Trophoblast cell (in vitro differentiated cells and primary cell): ENCODE measurements at regions not wholly inside any gene's neighbourhood (a gene's known extent, or its start where the extent isn't known, plus 50 kb on each side); places are given as distances from the start of the nearest gene placed in this dataset.

ENCODE experiments used
- DNase-seq, 2 donors: peaks; one replicate each; pipeline ENCODE4 v3.0.0-alpha.2; 2016
- H2AFZ ChIP-seq: 2 replicates; pipeline ENCODE4 v1.6.1; 2013; ENCODE audit warnings: low read length, moderate library complexity, mild to moderate bottlenecking; ENCODE audit not compliant: insufficient read depth, poor library complexity
- H2AK5ac ChIP-seq: 2 replicates; pipeline ENCODE4 v1.6.1; 2013; ENCODE audit warnings: mild to moderate bottlenecking, low read length
- H2BK120ac ChIP-seq: 2 replicates; pipeline ENCODE4 v1.6.1; 2013; ENCODE audit warnings: low read length, mild to moderate bottlenecking, moderate library complexity; ENCODE audit not compliant: insufficient read depth, poor library complexity
- H2BK12ac ChIP-seq: 2 replicates; pipeline ENCODE4 v1.6.1; 2013; ENCODE audit warnings: mild to moderate bottlenecking, low read length, moderate library complexity
- H2BK5ac ChIP-seq: 2 replicates; pipeline ENCODE4 v1.6.1; 2013; ENCODE audit warnings: low read length, low read depth, moderate library complexity, mild to moderate bottlenecking; ENCODE audit not compliant: poor library complexity
- H3K14ac ChIP-seq: 2 replicates; pipeline ENCODE4 v1.6.1; 2013; ENCODE audit warnings: mild to moderate bottlenecking, low read length
- H3K18ac ChIP-seq: 2 replicates; pipeline ENCODE4 v1.6.1; 2013; ENCODE audit warnings: mild to moderate bottlenecking, low read length
- H3K23ac ChIP-seq: 2 replicates; pipeline ENCODE4 v1.6.1; 2013; ENCODE audit warnings: low read length
- H3K27ac ChIP-seq: 2 replicates; pipeline ENCODE4 v1.5.1; 2013; ENCODE audit warnings: low read depth, mild to moderate bottlenecking, inconsistent platforms, low read length, moderate library complexity
- H3K27me3 ChIP-seq: 2 replicates; pipeline ENCODE4 v1.6.1; 2013; ENCODE audit warnings: inconsistent platforms, mild to moderate bottlenecking, low read length, moderate library complexity; ENCODE audit not compliant: insufficient read depth
- H3K36me3 ChIP-seq, 2 experiments: 1 replicate in 1 of 2; 2 replicates in 1 of 2; pipeline ENCODE4 v1.6.1; 2013; ENCODE audit warnings: low read length in 2 of 2, mild to moderate bottlenecking in 2 of 2, moderate library complexity in 1 of 2; ENCODE audit not compliant: insufficient read depth in 2 of 2, control insufficient read depth in 1 of 2
- H3K4ac ChIP-seq: 2 replicates; pipeline ENCODE4 v1.6.1; 2013; ENCODE audit warnings: low read depth, mild to moderate bottlenecking, low read length, moderate library complexity
- H3K4me1 ChIP-seq, 2 experiments: 1 replicate in 1 of 2; 2 replicates in 1 of 2; pipeline ENCODE4 v1.6.1; 2013; ENCODE audit warnings: low read length in 2 of 2, mild to moderate bottlenecking in 2 of 2, moderate library complexity in 1 of 2; ENCODE audit not compliant: insufficient read depth in 2 of 2, control insufficient read depth in 1 of 2
- H3K4me2 ChIP-seq: 2 replicates; pipeline ENCODE4 v1.6.1; 2013; ENCODE audit warnings: inconsistent platforms, mild to moderate bottlenecking, low read length, moderate library complexity
- H3K4me3 ChIP-seq: 2 replicates; pipeline ENCODE4 v1.5.1; 2013; ENCODE audit warnings: mild to moderate bottlenecking, low read depth, low read length, inconsistent platforms
- H3K79me1 ChIP-seq: one replicate; pipeline ENCODE4 v1.6.1; 2013; ENCODE audit warnings: low read length
- H3K79me2 ChIP-seq: 2 replicates; pipeline ENCODE4 v1.6.1; 2013; ENCODE audit warnings: low read length, mild to moderate bottlenecking; ENCODE audit not compliant: control insufficient read depth, insufficient read depth, poor library complexity
- H3K9ac ChIP-seq: 2 replicates; pipeline ENCODE4 v1.6.1; 2013; ENCODE audit warnings: mild to moderate bottlenecking, low read length
- H3K9me3 ChIP-seq: 2 replicates; pipeline ENCODE4 v1.6.1; 2013; ENCODE audit warnings: low read depth, mild to moderate bottlenecking, control low read depth, inconsistent platforms, low read length; ENCODE audit not compliant: insufficient read depth
- H4K12ac ChIP-seq: 2 replicates; pipeline ENCODE4 v1.6.1; 2013; ENCODE audit warnings: low read depth, mild to moderate bottlenecking, low read length, moderate library complexity
- H4K8ac ChIP-seq: 2 replicates; pipeline ENCODE4 v1.6.1; 2013; ENCODE audit warnings: low read depth, mild to moderate bottlenecking, low read length, moderate library complexity
- H4K91ac ChIP-seq: one replicate; pipeline ENCODE4 v1.6.1; 2013; ENCODE audit warnings: low read depth, mild to moderate bottlenecking, low read length, moderate library complexity
- WGBS: extraction: QIAGEN DNeasy Blood & Tissue Kit; methylation state at CpG from one replicate; pipeline ENCODE4 v1.1.7; 2013; ENCODE audit warnings: missing lambda C conversion rate; ENCODE audit not compliant: insufficient read length, insufficient coverage; ENCODE audit errors: extremely low coverage; 5-methylcytosine and 5-hydroxymethylcytosine counted together

GRCh38 chr12:116398193-116398592, 120.7 kb upstream of the MED13L start:
- Histone ChIP-seq H3K36me3 (no peaks in the 10 kb centered on the region), H3K23ac (no peak overlapping the region), H3K18ac (no peak overlapping the region), H4K91ac (no peak overlapping the region), H4K12ac (no peak overlapping the region), H3K79me2 (no peaks in the 10 kb centered on the region), H3K14ac (no peak overlapping the region), H3K9me3 (no peaks in the 10 kb centered on the region), H2BK12ac (no peak overlapping the region), H4K8ac (no peak overlapping the region), H2AFZ (no peak overlapping the region), H2BK5ac (no peak overlapping the region), H3K27me3 (no peaks in the 10 kb centered on the region), H3K4ac (no peak overlapping the region), H3K27ac (no peak overlapping the region), H3K79me1 (no peaks in the 10 kb centered on the region), H3K9ac (no peak overlapping the region), H3K4me1 (no peaks in the 10 kb centered on the region), H3K4me2 (no peak overlapping the region), H2BK120ac (no peak overlapping the region), H2AK5ac (no peak overlapping the region), H3K4me3 (no peak overlapping the region)
- no peak for DNase-seq

DNA sequence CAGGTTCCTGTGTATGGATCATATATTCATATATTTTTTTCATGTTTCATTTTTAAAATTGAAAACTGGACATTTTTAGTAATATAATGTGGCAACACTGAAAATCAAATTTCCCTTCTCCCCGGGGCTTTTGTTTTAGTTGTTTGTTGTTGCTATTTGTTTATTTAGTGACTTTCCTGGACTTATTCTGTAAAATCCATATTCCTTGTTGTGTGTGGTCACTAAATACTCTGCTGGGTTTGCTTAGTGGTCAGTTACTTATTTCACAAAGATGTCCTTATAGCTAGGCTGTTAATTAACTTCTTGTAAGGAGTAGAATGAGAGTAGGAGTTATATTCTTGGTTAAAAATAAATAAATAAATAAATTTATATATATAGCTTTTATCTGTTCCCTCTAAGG, 121.6 kb upstream of the MED13L start:
- H3K4ac ChIP-seq = no peak overlapping the region
- no peak overlapping the region for H2BK120ac ChIP-seq
- no peak overlapping the region for H3K4me2 ChIP-seq
- H4K8ac ChIP-seq = no peak overlapping the region
- no peak overlapping the region for H2BK5ac ChIP-seq
- H3K79me2 ChIP-seq = no peaks in the 10 kb centered on the region
- H3K27ac ChIP-seq = no peak overlapping the region
- H3K23ac ChIP-seq = no peak overlapping the region
- no peak overlapping the region for H2AK5ac ChIP-seq
- no peak overlapping the region for H2AFZ ChIP-seq
- DNase-seq = no peak
- no peaks in the 10 kb centered on the region for H3K79me1 ChIP-seq
- no peaks in the 10 kb centered on the region for H3K4me1 ChIP-seq
- no peaks in the 10 kb centered on the region for H3K9me3 ChIP-seq
- H2BK12ac ChIP-seq = no peak overlapping the region
- no peak overlapping the region for H3K9ac ChIP-seq
- no peak overlapping the region for H3K14ac ChIP-seq
- H3K36me3 ChIP-seq = no peaks in the 10 kb centered on the region
- WGBS = no CpG with 5 or more reads among the region's 1 CpG
- H4K91ac ChIP-seq = no peak overlapping the region
- H3K4me3 ChIP-seq = no peak overlapping the region
- no peak overlapping the region for H4K12ac ChIP-seq
- H3K27me3 ChIP-seq = no peaks in the 10 kb centered on the region
- no peak overlapping the region for H3K18ac ChIP-seq

- Histone ChIP-seq H3K27me3 (no peaks in the 10 kb centered on the region), H4K8ac (no peak overlapping the region), H3K4ac (no peak overlapping the region), H3K14ac (no peak overlapping the region), H2BK120ac (no peak overlapping the region), H3K36me3 (no peaks in the 10 kb centered on the region), H2AFZ (no peak overlapping the region), H3K4me2 (no peak overlapping the region), H3K79me2 (no peaks in the 10 kb centered on the region), H4K12ac (no peak overlapping the region), H3K4me3 (no peak overlapping the region), H4K91ac (no peak overlapping the region), H3K9me3 (no peaks in the 10 kb centered on the region), H2AK5ac (no peak overlapping the region), H3K79me1 (no peaks in the 10 kb centered on the region), H3K9ac (no peak overlapping the region), H3K4me1 (no peaks in the 10 kb centered on the region), H3K23ac (no peak overlapping the region), H2BK12ac (no peak overlapping the region), H2BK5ac (no peak overlapping the region), H3K18ac (no peak overlapping the region), H3K27ac (no peak overlapping the region)
- no CpG with 5 or more reads among the region's 4 CpGs for WGBS
- DNase-seq = no peak
Observed at GRCh38 chr12:116400636-116401372, 123.3 kb upstream of the MED13L start.

GRCh38 chr12:116401565-116401964, 124.1 kb upstream of the MED13L start:
- no peak overlapping the region for H2AFZ ChIP-seq
- H2AK5ac ChIP-seq = no peak overlapping the region
- peaks cover 0 to under 1% of the 10 kb centered on the region in 2 experiments for H3K4me1 ChIP-seq
- H3K36me3 ChIP-seq = no peaks in the 10 kb centered on the region
- H3K9ac ChIP-seq = no peak overlapping the region
- H3K79me1 ChIP-seq = no peaks in the 10 kb centered on the region
- no peak overlapping the region for H3K14ac ChIP-seq
- H4K8ac ChIP-seq = no peak overlapping the region
- H4K91ac ChIP-seq = no peak overlapping the region
- no peak overlapping the region for H3K4me2 ChIP-seq
- no CpG with 5 or more reads among the region's 3 CpGs for WGBS
- no peak overlapping the region for H2BK5ac ChIP-seq
- no peak overlapping the region for H3K4ac ChIP-seq
- no peaks in the 10 kb centered on the region for H3K27me3 ChIP-seq
- H3K9me3 ChIP-seq = no peaks in the 10 kb centered on the region
- no peak overlapping the region for H3K23ac ChIP-seq
- H4K12ac ChIP-seq = no peak overlapping the region
- H3K4me3 ChIP-seq = no peak overlapping the region
- no peak overlapping the region for H3K27ac ChIP-seq
- no peak overlapping the region for H2BK120ac ChIP-seq
- no peak for DNase-seq
- no peaks in the 10 kb centered on the region for H3K79me2 ChIP-seq
- no peak overlapping the region for H2BK12ac ChIP-seq
- no peak overlapping the region for H3K18ac ChIP-seq
